ENCODE measurements at regions not wholly inside any gene's neighbourhood (a gene's known extent, or its start where the extent isn't known, plus 50 kb on each side); places are given as distances from the start of the nearest gene placed in this dataset.

DNA sequence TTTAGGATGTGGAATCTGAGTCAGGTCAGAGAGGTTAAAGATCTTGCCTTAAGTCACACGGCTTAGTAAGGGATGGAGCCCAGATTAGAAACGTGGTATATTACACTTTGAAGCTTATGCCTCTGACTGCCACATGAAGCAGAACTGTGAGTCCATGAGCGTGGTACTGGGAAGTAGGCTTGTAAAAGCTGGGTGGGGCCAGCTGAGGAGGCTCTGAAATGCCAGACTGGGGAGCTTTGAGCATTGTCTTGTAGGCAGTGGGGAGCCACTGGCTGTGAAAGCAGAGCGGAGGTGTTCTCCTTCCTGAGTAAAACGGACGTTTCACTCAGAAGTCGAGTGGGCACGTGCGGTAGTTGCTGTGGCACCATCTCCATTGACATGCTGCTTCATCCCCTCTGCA lies 72.6 kb upstream of the USP24 start:
- TF ChIP-seq BHLHE40 (IDR thresholded peaks at IDR 0.05; ENCODE audit: low read depth, low read length): no peak
- TF ChIP-seq TP53 (CRISPR knock-in tag; IDR thresholded peaks at IDR 0.05): no peak
